Superior temporal gyrus (tissue), 1 donor: ENCODE measurements at regions not wholly inside any gene's neighbourhood (a gene's known extent, or its start where the extent isn't known, plus 50 kb on each side); places are given as distances from the start of the nearest gene placed in this dataset.

Source experiments
- DNase-seq: peaks from one replicate; pipeline ENCODE4 v3.0.0-alpha.2; 2016; ENCODE audit errors: extremely low spot score

DNA sequence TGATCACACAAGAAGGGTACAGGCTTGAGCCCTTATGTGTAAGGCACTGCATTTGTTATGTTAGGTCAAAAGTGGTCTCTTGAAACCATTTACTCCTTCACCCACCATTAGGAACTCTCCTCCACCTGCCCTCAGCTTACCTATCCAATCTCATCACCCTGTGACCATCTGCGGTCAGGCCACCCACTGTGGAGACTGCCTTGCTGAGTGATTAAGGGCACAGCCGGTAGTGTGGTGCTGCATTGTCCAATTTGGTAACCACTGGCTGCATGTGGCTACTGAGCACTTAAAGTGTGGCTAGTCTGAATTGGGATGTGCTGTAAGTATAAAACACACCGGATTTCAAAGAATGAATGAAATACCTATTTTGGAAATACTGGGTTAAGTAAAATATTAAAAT lies 177.1 kb upstream of the PARP11 start:
- no peak for DNase-seq

DNA sequence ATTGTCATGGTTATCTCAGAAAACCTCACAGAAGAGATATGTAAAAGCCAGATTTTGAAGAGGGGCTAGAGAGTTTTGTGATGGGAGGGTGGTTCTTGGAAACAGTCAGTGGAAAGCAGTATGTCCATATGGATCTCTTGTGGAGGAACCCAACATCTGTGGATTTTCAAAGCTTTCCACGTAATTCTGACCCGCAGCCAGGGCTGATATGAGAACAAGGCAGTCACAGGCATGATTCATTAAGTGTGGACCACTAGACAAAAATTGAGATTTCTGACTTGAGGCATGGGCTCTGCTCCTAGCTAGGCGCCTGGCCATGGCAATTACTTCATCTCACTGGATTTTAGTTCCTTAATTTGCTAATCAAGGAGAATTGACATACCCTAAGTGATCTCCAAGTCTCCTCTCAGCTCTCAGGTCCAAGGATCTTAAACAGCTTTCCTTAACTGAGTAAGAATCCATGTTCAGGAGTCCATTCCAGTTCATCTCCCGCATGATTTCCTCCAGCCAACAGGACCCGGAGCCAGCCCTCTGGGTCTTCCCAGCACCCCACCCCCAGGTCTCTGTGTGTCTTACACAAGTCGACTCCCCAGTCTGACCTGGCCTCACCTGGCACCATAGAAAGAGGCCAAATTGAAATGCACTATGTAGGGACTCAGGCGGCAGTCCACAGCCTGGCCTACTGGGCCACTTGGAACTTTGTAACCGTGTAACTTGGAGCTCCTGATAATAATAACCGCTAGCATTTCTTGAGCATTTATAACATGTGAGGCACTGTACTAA lies 176.3 kb upstream of the PARP11 start:
- no peak for DNase-seq

DNA sequence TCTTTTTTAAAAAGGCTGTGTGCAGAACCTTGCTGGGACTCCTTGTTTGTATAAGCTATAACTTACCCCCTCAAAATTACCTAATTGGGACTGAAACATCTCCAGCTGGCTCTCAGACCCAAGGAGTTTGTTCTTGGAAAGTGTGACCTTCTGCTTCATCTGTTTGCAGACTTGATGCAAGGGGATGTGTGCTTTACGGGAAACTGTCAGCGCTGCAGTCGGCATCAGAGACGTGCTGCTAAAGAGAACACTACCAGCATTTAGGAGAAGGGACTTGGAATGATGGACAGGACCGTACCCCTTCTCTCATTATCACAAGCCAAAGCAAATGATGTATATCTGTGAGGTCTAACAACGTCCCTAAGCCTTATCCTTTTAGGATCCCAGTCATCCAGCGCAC lies 174.2 kb upstream of the PARP11 start:
- DNase-seq, result no peak

DNA sequence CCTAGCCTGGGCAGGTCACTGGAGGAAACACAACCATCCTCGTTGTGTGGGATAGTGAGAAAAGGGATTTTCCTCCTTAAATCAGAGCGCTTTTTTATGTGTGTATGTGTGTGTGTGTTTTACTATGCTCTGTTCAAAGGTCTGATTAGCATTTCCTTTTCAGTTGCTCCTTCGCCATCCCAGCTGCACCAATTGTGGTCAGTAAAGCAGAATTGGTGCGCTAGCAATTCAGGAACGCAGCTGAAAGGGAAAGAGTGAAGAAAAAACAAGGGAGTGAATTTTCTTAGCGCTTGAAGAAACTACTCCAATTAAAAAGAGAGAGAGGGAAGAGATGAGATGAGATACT lies 173.3 kb upstream of the PARP11 start:
- no peak for DNase-seq

DNA sequence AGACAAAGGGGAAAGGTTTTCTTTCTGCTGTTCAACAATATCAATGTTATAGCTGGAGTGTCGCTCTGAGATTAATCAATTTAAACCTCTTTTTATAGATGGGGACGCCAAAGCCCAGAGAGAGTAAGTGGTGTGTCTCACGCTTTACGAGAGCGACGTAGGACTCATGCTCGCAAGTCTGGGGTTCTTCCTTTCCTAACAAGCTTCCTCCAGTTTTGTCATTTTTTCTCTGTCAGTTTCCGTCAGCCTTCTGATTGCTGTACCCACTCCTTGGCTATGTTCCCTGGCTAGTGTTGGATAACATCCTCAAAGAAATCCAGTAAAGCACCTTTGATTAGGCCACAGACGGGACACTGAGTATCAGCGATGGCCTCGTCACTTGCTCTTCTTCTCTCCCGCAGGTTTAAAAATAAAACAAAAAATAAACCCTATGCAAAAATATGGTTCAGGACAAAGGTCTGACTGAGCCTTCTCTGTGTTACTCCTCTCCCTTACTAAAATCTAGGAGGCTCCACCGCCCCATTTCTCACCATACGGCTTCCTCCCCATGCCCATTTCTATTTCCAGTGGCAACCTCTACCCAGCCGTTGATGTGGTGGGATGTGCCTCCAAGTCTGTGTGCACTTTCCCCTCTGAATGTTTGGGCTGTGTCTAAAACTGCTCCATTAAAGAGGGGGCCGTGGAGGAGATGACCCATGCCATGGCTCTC lies 172.7 kb upstream of the PARP11 start:
- no peak for DNase-seq

DNA sequence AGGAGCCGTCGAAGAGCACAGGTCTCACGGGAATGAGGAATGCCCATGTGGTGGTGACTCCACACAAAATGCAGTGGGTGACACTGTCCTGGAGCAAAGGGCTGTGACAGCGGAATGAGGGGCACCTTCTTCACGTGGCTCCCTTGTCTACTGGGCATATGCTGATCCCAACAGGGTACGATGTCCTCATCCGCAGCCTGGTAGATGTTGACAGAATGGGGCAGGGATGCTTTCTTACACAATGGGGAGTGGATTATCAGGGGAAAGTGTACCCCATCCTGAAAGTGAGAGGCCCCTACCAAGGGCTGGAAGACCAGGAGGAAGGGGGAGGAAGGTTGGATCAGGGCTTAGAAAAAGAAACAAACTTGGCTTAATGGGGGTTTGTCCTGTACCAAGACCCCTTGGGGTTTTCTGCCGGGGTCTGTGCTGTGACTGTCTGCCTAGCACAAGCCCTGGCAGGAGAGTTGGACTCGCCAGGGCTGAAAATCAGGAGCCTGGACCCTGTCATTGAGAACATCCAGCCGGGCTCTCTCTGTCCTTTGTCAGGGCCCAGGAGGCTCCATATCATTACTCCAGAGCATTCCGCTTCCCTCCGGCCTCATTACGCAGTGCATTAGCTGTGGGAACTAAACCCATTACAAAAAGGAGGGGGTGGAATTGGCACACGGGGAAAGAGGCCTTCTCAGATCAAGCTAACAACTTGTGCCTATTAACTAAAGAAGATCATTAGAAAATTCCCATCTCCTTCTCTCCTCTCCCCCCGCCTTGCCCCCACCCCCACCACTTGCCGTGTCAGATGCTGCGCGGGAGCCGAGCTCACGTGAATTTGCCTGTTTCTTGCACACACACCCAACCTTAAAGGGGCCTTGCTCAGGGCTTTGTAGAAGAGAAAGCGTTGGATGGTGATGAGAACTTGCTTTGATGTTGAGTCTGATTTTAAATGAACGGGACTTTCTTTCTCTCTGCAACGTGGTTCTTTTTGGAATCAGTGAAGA lies 171.8 kb upstream of the PARP11 start:
- no peak for DNase-seq

DNA sequence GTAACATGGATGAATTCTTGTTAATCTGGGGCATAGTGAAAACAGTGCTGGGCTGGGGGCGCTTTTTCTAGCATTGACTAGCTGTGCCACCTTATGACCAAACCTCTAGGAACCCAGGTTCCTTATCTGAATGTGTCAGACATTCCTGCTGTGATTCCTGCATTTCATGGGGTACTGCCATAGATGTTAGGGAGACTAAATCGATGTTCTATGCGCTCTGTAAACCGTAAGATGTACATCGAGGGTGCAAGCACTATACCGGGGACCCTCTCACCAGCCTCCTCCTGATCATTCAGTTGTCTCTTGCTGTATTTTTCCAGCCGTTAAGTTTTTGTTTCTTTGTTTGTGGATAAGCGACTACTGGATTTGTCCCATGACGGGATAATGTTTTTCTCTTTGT lies 170.9 kb upstream of the PARP11 start:
- no peak for DNase-seq

DNA sequence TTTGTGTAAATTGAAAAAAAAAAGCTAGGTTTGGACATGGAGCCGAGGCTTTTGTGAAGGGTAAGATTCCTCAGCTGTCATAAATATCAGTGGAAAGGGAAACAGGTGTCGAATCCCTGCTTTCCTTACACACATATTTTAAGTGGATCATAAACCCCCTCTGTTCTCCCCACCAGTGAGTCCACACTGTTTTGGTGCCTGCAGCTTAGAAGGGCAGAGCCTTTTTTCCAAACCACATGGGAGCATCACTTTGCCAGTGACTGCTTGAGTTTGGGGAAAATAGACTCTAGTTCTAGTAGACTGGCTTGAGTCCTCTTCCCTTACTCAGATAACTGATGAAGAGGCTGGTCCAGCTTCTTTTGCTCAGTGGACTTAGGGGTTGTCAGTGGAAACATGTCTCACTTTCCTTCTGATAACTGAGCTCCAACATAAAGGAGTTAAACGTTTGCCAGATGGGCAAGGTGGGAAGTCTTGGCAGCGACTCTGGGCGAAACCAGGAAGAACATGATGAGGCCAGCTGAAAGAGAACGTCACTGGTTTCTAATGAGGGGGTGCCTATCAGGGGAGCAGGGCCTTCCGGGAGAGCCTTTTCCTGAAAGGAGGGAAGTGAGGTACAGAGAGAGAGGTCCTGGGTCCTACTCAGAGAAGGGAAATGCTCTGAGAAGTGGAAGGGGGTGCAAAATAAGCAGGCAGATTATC lies 168.1 kb upstream of the PARP11 start:
- DNase-seq, result no peak

DNA sequence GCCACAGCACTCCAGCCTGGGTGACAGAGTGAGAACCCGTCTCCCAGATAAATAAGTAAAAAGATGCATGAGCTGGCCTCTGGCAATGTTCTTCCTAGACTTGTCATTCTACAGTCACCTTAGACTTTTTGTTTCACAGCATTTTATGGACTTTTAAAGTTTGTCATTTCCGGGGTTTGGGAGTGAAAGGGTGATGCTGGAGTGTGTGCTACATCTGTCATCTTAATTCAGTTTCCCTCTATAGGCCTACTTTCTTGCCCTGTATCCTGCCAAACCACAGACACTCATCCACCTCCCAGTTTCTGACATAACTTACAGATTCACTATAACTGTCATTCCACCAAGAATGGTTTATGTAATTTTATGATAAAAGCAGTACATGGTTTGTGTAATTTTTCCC lies 166.7 kb upstream of the PARP11 start:
- no peak for DNase-seq

DNA sequence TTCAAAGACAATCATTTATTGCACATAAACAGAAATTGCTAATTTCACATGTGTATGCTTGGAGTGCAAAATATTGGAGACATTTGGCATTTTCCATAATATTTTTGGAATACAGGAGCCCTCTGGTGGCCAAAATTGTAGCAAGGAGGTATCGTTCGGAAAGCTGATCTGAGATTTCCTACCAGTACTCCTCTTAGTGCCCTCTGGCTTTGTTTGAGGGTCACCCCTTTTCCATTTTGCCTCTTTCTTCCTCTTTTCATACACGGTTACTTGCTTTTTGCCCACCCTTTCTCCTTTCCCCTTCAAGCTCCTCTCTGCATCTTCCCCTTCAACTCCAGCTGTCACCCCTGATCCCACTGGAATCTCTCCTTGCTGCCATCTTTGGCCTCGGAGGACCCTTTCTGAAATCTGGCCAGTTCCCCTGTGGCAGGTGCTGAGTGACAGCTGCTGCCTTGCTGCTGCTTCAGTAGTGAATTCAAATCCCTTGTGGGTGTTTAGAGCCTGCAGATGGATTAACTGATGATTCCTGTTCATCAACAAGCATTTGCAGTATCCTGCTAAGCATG lies 164.6 kb upstream of the PARP11 start:
- peak; percentile 83 for DNase-seq

DNA sequence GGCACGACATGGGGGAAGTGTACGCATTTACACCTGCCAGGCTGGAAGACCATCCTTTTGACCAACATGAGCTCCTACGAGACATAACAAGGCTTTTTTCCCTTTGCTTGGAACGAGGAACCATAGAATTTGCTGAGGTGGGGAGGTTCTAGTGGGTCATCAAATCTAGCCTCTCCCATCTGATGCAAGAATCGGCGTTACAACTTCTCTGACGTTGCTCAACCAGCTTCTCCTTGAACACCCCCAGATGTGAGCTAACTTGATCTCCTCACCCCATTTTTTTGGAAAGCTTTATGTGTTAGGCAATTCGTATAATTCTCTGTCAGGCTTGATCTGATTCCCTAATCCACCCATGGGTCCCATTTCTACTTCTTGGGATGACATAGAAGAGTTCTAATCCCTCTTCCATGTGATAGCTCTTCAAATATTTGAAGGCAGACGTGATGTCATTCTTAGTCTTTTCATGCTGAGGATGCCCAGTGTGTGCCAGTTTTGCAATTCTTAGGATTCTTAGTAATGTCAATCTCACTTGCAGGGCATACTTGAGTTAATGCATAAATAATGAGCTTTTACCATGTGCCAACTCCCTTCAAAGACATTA lies 163.6 kb upstream of the PARP11 start:
- DNase-seq, result no peak

DNA sequence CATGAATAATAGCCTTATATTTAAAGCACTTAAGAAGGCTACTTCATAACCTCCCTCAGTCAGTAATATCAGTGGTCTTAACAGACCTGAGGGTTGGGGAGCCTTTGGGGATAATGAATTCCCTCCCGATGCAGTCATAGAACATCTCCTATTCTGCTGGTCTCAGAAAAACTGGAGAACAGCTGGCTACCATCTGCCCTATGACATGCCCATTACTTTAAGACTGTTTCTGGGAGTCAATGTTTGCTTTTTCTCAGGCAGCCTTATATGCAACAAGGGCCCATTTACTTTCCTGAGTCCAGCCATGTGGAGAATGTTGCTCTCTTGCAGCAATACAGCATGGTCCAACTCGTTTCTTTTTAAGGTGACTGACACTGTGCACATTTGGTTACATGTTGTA lies 161.7 kb upstream of the PARP11 start:
- no peak for DNase-seq

DNA sequence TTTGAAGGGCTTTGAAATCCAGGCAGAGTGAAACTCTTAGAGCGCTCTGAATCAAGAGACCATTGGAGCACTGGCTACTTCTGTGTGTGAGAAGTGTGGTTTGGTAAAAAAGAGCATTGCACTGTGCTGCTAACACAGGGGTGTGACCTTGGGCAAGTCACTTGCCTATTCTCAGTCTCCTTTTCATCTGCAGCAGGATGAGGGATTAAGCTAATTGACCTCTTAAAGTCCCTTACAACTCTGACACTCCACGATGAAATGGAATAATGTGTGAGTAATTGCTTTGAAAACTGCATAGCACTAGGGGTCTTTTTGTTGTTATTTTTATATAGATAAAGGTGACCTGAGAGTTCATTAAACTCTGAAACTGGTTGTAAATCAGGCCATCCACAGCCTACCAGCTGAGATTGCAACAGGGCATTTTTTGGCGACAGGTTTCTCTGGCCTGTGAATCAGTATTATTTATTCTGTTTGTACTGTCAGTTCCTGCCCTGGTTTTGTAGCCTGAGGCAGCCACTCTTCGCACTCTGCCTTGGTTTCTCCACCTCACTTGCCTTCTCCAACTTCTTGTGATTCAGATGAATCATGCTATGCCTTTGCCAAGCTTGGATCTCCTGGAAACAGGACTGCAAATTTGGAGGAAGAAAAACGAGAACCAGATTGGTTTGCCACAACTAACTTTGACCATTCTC lies 159.9 kb upstream of the PARP11 start:
- no peak for DNase-seq

DNA sequence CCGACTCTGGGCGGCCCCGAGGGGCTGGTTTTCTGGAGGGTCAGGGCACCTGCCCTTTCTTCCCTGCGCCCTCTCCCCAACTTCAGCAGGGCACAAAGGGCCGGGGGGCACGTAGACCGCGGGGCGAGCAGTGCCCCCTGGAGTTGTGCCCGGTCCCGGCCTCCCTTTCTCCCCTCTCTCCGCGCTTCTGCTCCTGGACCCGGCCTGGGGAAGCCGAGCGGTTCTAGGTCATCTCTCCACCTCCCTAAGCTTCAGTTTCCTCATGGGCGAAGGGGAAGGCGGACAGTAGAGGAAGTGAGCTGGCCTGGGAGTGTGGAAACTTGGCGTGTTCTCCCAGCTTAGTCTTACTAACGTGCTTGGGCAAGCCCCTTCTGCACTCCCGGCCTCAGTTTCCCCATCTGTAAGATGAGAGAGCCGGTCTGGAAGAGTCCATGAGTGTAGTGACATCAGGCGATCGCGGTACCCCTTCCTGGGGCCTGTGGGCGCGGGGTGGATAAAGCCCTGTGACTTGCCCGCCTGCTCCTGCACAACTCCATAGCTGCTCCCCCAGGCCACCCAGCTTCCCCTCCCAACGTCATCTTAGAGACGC lies 158.6 kb upstream of the PARP11 start:
- DNase-seq, result no peak

DNA sequence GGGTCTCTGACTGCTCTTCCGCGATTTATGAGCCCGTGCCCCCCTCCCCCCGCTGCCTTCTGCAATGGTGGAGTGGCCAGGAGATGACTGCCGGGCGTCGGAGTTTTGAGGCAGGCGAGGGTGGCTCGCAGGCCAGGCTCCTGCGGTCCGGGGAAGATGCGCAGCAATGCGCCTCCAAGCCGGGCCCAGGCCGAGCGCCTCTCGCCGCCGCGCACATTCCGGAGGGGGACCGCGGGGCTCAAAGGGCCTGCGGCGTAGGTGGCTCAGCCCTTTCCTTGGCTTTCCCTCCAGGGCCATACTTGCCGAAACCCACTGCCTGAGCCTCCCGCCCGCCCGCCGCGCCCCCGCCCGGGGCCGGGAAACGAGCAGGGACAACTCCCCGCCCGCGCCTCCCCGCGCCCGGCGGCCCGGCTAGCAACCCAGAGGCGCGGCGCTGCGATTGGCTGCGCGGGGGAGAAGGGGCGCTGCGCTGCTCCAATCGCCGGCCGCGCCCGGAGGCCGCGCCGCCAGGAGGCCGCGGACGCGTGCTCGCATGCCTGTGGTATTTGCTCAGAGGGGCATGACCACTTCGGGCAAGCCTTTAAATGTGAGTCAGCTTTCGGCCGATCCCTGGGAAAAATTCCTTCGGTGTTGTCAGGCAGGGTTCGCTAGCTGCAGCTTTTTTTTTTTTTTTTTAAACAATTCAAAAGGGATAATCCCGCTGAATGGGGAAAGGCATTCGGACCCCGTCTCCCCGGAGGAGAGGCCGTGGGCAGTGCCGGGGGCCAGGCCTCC lies 157.9 kb upstream of the PARP11 start:
- peak; percentile 63 for DNase-seq

DNA sequence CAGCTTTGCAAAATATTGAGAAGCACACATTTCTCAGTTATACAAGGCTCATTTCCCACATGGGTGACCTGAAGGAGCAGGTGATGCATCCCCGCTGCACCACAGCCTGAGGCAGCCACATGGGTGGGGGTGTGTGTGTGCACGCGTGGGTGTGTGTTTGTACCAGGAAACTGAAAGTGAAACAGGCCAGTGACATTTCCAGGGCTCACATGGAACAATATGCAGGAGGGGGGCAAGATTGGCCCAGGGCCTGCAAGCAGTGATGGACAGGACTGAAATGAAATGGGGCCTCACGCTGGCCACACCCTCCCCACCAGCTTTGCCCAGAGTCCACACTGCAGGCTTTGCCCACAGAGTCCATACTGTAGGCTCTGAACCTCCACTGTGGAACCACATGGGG lies 154.2 kb upstream of the PARP11 start:
- no peak for DNase-seq

DNA sequence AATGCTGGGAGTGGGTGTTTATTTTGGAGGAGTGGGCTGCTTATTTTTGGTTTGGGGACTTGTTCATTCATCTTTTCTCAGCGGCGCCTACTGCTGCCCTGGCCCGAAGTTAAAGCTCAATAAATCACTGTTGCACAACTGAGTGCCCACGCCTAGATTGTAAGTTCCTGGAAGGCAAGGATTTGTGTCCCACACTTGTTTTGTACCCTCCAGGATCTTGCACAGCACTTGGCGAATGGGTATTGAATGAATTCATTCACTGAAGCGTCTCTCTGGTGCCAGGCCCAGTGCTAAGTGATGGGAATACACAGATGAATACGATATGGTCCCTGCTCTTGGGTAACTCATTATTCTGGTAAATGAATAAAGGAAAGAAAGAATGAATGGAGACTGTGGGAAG lies 153.3 kb upstream of the PARP11 start:
- DNase-seq, result no peak

DNA sequence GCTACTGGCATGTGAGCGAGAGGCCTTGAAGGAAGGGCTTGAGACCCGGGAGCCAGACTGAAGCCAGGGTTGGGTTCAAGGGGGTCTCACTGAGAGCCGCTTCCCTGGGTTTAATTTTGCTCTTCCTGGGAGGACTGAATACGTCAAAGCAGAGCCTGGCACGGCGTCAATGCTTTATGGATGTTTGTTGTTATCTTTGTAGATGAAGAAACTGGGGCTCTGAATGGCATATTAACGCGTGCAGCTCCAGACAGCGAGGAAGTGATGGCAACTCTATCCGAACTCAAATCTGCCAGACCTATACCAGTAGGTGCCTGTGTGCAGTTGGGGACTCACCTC lies 152.8 kb upstream of the PARP11 start:
- no peak for DNase-seq
